HCT116 (cell line): ENCODE measurements at regions not wholly inside any gene's neighbourhood (a gene's known extent, or its start where the extent isn't known, plus 50 kb on each side); places are given as distances from the start of the nearest gene placed in this dataset.

ENCODE experiments used
- CEBPB ChIP-seq: IDR thresholded peaks from 2 replicates; pipeline ENCODE4 v1.6.1; 2012; ENCODE audit warnings: low read depth
- EZH2 ChIP-seq: fragments of 200-600 bp; sonication (generic); IDR thresholded peaks from 2 replicates; pipeline ENCODE4 v1.6.1; 2017; ENCODE audit warnings: antibody characterized with exemption, mixed run types
- EZH2phosphoT487 ChIP-seq: fragments of 200-600 bp; IDR thresholded peaks from 2 replicates; pipeline ENCODE4 v1.6.1; 2018; ENCODE audit warnings: antibody characterized with exemption, borderline replicate concordance
- POLR2A ChIP-seq: IDR thresholded peaks from 2 replicates; pipeline ENCODE4 v1.7.0; 2011; ENCODE audit warnings: borderline replicate concordance; ENCODE audit not compliant: insufficient read depth, insufficient read length; ENCODE audit errors: extremely low read depth
- POLR2AphosphoS5 ChIP-seq: IDR thresholded peaks from 2 replicates; pipeline ENCODE4 v1.6.1; 2011; ENCODE audit warnings: mild to moderate bottlenecking, low read depth, low read length, moderate library complexity
- RAD21 ChIP-seq: IDR thresholded peaks from 2 replicates; pipeline ENCODE4 v1.6.1; 2012; ENCODE audit warnings: low read depth, mild to moderate bottlenecking
- TCF7L2 ChIP-seq: IDR thresholded peaks from 2 replicates; pipeline ENCODE4 v1.7.0; 2011; ENCODE audit warnings: borderline replicate concordance, inconsistent platforms; ENCODE audit not compliant: insufficient read depth, insufficient read length; ENCODE audit errors: extremely low read depth
- YY1 ChIP-seq: IDR thresholded peaks from 2 replicates; pipeline ENCODE4 v1.6.1; 2011; ENCODE audit warnings: low read length, low read depth, moderate library complexity, mild to moderate bottlenecking; ENCODE audit not compliant: insufficient replicate concordance; ENCODE audit errors: extremely low read depth
- ZNF274 ChIP-seq: fragments of 200-500 bp; sonication (Bioruptor generic); IDR thresholded peaks from 2 replicates; pipeline ENCODE4 v1.6.1; 2014; ENCODE audit warnings: mild to moderate bottlenecking, low read depth, low read length, inconsistent platforms
- TF ChIP-seq, protein P1 (sequence below), 3 experiments: fragments of 200-600 bp in 1 of 3; sonication (generic) in 1 of 3; IDR thresholded peaks in 2 of 3; conservative IDR thresholded peaks in 1 of 3; 2 replicates each; pipeline ENCODE4 v1.5.1; 2012 to 2017; ENCODE audit warnings: low read depth in 2 of 3, low read length in 2 of 3, antibody characterized with exemption in 1 of 3, borderline replicate concordance in 1 of 3, control low read depth in 1 of 3, mild to moderate bottlenecking in 1 of 3, mixed read lengths in 1 of 3, mixed run types in 1 of 3, moderate library complexity in 1 of 3; ENCODE audit not compliant: insufficient read depth in 1 of 3
- TF ChIP-seq, protein P2 (sequence below): IDR thresholded peaks from 2 replicates; pipeline ENCODE4 v1.6.1; 2012
- TF ChIP-seq, protein P3 (sequence below): IDR thresholded peaks from 2 replicates; pipeline ENCODE4 v1.6.1; 2012; ENCODE audit warnings: low read depth

GRCh38 chr6:47363736-47364135 lies 54.0 kb upstream of the TNFRSF21 start:
- TF ChIP-seq POLR2AphosphoS5 = no peak
- TF ChIP-seq, protein P1, sequence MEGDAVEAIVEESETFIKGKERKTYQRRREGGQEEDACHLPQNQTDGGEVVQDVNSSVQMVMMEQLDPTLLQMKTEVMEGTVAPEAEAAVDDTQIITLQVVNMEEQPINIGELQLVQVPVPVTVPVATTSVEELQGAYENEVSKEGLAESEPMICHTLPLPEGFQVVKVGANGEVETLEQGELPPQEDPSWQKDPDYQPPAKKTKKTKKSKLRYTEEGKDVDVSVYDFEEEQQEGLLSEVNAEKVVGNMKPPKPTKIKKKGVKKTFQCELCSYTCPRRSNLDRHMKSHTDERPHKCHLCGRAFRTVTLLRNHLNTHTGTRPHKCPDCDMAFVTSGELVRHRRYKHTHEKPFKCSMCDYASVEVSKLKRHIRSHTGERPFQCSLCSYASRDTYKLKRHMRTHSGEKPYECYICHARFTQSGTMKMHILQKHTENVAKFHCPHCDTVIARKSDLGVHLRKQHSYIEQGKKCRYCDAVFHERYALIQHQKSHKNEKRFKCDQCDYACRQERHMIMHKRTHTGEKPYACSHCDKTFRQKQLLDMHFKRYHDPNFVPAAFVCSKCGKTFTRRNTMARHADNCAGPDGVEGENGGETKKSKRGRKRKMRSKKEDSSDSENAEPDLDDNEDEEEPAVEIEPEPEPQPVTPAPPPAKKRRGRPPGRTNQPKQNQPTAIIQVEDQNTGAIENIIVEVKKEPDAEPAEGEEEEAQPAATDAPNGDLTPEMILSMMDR (IDR thresholded peaks at IDR 0.05 in 2 of 3, conservative IDR thresholded peaks at IDR 0.05 in 1 of 3; ENCODE audit: borderline replicate concordance in 1 of 3, insufficient read depth in 1 of 3, low read depth in 2 of 3, low read length in 2 of 3) = no peak
- no peak for TF ChIP-seq POLR2A
- no peak for TF ChIP-seq TCF7L2
- TF ChIP-seq EZH2 = no peak
- no peak for TF ChIP-seq EZH2phosphoT487
- no peak for TF ChIP-seq YY1
- TF ChIP-seq, protein P2, sequence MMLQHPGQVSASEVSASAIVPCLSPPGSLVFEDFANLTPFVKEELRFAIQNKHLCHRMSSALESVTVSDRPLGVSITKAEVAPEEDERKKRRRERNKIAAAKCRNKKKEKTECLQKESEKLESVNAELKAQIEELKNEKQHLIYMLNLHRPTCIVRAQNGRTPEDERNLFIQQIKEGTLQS = no peak
- TF ChIP-seq ZNF274 = no peak
- TF ChIP-seq, protein P3, sequence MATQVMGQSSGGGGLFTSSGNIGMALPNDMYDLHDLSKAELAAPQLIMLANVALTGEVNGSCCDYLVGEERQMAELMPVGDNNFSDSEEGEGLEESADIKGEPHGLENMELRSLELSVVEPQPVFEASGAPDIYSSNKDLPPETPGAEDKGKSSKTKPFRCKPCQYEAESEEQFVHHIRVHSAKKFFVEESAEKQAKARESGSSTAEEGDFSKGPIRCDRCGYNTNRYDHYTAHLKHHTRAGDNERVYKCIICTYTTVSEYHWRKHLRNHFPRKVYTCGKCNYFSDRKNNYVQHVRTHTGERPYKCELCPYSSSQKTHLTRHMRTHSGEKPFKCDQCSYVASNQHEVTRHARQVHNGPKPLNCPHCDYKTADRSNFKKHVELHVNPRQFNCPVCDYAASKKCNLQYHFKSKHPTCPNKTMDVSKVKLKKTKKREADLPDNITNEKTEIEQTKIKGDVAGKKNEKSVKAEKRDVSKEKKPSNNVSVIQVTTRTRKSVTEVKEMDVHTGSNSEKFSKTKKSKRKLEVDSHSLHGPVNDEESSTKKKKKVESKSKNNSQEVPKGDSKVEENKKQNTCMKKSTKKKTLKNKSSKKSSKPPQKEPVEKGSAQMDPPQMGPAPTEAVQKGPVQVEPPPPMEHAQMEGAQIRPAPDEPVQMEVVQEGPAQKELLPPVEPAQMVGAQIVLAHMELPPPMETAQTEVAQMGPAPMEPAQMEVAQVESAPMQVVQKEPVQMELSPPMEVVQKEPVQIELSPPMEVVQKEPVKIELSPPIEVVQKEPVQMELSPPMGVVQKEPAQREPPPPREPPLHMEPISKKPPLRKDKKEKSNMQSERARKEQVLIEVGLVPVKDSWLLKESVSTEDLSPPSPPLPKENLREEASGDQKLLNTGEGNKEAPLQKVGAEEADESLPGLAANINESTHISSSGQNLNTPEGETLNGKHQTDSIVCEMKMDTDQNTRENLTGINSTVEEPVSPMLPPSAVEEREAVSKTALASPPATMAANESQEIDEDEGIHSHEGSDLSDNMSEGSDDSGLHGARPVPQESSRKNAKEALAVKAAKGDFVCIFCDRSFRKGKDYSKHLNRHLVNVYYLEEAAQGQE = no peak
- TF ChIP-seq CEBPB = no peak
- no peak for TF ChIP-seq RAD21
